BLaER1 treated with 17β-estradiol and CSF1 and Interleukin-3, amounts not matched to agents 10 nM and 100 nM (cell line): ENCODE measurements at regions not wholly inside any gene's neighbourhood (a gene's known extent, or its start where the extent isn't known, plus 50 kb on each side); places are given as distances from the start of the nearest gene placed in this dataset.

Experiments
- H3K27ac ChIP-seq, 11 experiments: shearing (Covaris generic); formaldehyde crosslinking; 2 replicates each; pipeline ENCODE4 v1.8.1; 2022
- H3K27me3 ChIP-seq, 11 experiments: shearing (Covaris generic); formaldehyde crosslinking; 2 replicates each; pipeline ENCODE4 v1.8.1; 2022
- H3K36me3 ChIP-seq, 11 experiments: shearing (Covaris generic); formaldehyde crosslinking; 2 replicates each; pipeline ENCODE4 v1.8.1; 2022
- H3K4me1 ChIP-seq, 10 experiments: shearing (Covaris generic); formaldehyde crosslinking; 2 replicates each; pipeline ENCODE4 v1.8.1; 2022
- H3K4me2 ChIP-seq, 11 experiments: shearing (Covaris generic); formaldehyde crosslinking; 2 replicates each; pipeline ENCODE4 v1.8.1; 2022
- H3K4me3 ChIP-seq, 10 experiments: shearing (Covaris generic); formaldehyde crosslinking; 2 replicates each; pipeline ENCODE4 v1.8.1; 2022
- H3K9ac ChIP-seq, 11 experiments: shearing (Covaris generic); formaldehyde crosslinking; 2 replicates each; pipeline ENCODE4 v1.8.1; 2022
- H3K9me3 ChIP-seq, 11 experiments: shearing (Covaris generic); formaldehyde crosslinking; replicated peaks in 1 of 11; 2 replicates each; pipeline ENCODE4 v1.8.1; 2022
- H4K20me1 ChIP-seq, 11 experiments: shearing (Covaris generic); formaldehyde crosslinking; 2 replicates each; pipeline ENCODE4 v1.8.1; 2022
- Cebpa-rat ChIP-seq, 11 experiments: shearing (Covaris generic); IDR thresholded peaks; 2 replicates each; pipeline ENCODE4 v1.8.1; 2022

DNA sequence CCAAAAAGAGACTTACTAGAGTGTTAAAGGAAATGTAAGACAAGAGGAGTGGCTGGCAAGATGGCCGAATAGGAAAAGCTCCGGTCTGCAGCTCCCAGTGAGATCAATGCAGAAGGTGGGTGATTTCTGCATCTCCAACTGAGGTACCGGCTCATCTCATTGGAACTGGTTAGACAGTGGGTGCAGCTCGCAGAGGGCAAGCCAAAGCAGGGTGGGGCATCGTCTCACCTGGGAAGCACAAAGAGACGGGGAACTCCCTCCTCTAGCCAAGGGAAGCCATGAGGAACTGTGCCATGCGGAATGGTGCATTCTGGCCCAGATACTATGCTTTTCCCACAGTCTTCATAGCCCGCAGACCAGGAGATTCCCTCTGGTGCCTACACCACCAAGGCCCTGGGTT lies 308.7 kb downstream of the AGTPBP1 start:
- Histone ChIP-seq H3K36me3 (no peaks in the 10 kb centered on the region), H3K4me3 (peak overlapping the region in 1 of 10 experiments; percentile 0; a peak in 1 of 20 replicates), H3K9me3 (peaks cover 0 to 13% (median 2%) of the 10 kb centered on the region in 11 experiments; a peak in 8 of 22 replicates), H4K20me1 (no peaks in the 10 kb centered on the region), H3K27me3 (no peaks in the 10 kb centered on the region), H3K9ac (peak overlapping the region in 2 of 11 experiments; percentile 1 to 33; a peak in 3 of 22 replicates), H3K27ac (peak overlapping the region in 8 of 11 experiments; percentile 3 to 72 (median 48); a peak in 10 of 22 replicates), H3K4me1 (peaks cover 11 to 34% (median 18%) of the 10 kb centered on the region in 10 experiments), H3K4me2 (peak overlapping the region; percentile 58 to 81 (median 64))
- TF ChIP-seq Cebpa-rat (IDR thresholded peaks at IDR 0.05), result no peak

DNA sequence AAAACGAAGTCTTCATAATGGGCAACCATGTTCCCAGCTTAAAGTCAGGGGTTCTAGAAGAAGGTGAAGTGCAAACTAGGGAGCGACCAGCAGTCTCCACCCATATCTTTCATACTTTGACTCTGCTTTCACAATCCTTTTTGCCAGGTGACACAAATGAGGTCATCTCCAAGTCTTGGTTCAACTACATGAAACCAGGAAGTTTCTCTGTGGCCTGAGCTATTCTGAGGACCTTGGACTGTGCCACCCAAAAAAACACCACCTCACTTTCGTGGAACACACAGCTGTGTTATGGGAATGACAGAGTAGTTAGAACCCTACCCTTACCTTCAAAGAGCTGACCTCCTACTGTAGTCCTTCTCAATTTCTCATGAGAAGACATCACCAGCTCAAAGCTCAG lies 309.2 kb downstream of the AGTPBP1 start:
- Histone ChIP-seq H3K9ac (no peak overlapping the region), H3K4me2 (peak overlapping the region in 10 of 11 experiments; percentile 2 to 81 (median 63); a peak in 17 of 22 replicates), H3K27me3 (no peaks in the 10 kb centered on the region), H4K20me1 (no peaks in the 10 kb centered on the region), H3K4me1 (peaks cover 11 to 34% (median 18%) of the 10 kb centered on the region in 10 experiments), H3K36me3 (no peaks in the 10 kb centered on the region), H3K4me3 (no peak overlapping the region), H3K27ac (peak overlapping the region in 5 of 11 experiments; percentile 35 to 72 (median 59); a peak in 8 of 22 replicates), H3K9me3 (peaks cover 0 to 10% (median 0%) of the 10 kb centered on the region in 11 experiments; a peak in 3 of 22 replicates)
- TF ChIP-seq Cebpa-rat (IDR thresholded peaks at IDR 0.05), result no peak

DNA sequence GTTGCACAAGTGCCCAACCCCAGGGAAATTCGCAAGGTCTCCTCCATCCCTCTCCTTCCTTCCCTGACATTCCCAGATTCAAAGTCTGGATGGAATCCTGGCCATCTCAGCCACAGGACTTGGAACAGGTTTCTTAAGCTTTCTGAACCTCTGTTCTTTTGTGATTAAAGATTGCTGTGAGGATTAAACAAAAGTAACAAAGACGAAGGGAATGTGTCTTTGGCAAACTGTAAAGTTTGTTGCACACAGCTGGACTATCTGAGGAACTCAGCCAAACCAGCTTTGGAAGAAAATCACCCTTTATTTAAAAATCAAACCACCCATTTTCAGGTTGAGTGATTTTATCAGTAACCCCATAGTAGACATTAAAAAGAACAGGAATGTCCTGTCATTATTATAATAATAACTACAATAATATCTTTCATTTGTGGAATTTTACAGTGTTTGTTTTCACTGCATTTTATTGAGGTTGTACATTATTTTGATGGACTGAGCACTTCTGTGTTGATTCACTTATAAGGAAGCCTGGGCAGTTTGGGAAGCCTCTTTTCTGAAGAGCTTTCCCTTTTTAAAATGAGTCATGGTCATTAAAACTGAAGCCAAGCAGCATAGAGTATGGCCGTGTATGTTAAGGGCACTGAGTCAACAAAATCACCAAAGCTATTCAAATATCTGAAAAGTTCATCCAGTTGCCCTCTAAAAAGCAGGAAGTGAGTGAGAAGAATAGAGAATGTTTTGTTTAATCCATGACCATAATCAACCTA lies 310.2 kb downstream of the AGTPBP1 start:
- Histone ChIP-seq H4K20me1 (no peaks in the 10 kb centered on the region), H3K9ac (no peak overlapping the region), H3K27ac (peak overlapping the region in 1 of 11 experiments; percentile 62; a peak in 1 of 22 replicates), H3K36me3 (no peaks in the 10 kb centered on the region), H3K4me1 (peaks cover 11 to 34% (median 18%) of the 10 kb centered on the region in 10 experiments), H3K4me3 (no peak overlapping the region), H3K27me3 (no peaks in the 10 kb centered on the region), H3K9me3 (peaks cover 0 to 7% (median 0%) of the 10 kb centered on the region in 11 experiments; a peak in 3 of 22 replicates), H3K4me2 (peak overlapping the region in 3 of 11 experiments; percentile 64 to 81 (median 75); a peak in 7 of 22 replicates)
- no peak for TF ChIP-seq Cebpa-rat (IDR thresholded peaks at IDR 0.05)

DNA sequence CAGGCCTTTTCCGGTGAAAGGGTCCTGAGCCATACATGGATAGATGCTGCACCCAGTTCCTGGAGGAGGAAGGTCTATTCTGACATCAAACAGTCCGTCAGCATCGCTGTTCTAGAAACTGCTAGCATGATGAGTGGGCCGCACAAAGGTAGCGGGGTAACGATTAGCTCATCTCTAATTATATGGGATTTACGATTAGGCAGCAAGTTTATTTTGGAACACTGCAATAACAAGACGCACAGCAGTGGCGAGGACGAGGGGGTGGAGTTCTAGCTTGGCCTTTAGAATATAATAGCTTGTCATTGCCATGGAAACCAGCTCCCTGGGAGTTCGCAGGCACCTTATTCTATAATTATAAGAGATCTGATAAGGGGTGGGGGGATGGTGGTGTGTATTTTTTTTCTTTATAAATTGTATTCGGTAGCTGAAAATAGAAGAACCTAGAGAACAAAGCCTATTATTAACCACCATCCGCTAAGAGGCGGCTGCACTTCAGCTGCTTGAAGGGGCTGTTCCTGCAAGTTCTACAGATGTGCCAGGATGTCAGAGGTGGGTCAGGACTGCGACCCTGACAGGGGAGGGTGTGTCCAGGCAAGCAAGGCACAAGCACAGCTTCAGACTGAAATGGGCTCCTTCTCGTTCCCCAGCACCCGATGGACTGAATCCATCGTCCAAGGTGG lies 311.0 kb downstream of the AGTPBP1 start:
- Histone ChIP-seq H3K4me1 (peaks cover 11 to 34% (median 18%) of the 10 kb centered on the region in 10 experiments), H3K27ac (no peak overlapping the region)

DNA sequence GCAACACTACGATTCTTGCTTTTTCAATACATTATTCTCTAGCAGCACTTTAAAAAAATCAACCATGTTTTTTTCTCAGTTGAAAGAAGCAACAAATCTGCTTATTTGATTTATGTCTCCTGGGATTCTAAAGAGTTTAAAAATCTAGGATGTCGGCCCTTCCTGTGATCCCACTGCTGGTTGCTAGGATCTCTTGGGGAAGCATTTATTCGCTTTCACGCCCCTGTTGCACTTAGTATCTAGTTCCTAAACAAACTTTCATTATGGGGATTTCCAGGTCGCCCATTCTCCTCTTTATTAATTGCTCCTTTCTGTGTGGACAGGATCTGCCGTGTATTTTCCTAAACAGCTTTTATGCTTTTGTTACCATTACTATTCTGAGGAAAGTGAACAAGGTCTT lies 313.5 kb downstream of the AGTPBP1 start:
- H3K4me2 ChIP-seq, result no peak overlapping the region

More for the DNA sequence above, 311.0 kb downstream of the AGTPBP1 start:
- TF ChIP-seq Cebpa-rat (IDR thresholded peaks at IDR 0.05), result no peak
- H3K36me3 ChIP-seq, result no peaks in the 10 kb centered on the region
- H3K9me3 ChIP-seq, result no peaks in the 10 kb centered on the region; a peak in 1 of 22 replicates
- peak overlapping the region in 2 of 11 experiments; percentile 54 to 64; a peak in 4 of 22 replicates for H3K4me2 ChIP-seq
- no peak overlapping the region for H3K9ac ChIP-seq
- H3K4me3 ChIP-seq, result no peak overlapping the region
- H3K27me3 ChIP-seq, result no peaks in the 10 kb centered on the region
- no peaks in the 10 kb centered on the region for H4K20me1 ChIP-seq

DNA sequence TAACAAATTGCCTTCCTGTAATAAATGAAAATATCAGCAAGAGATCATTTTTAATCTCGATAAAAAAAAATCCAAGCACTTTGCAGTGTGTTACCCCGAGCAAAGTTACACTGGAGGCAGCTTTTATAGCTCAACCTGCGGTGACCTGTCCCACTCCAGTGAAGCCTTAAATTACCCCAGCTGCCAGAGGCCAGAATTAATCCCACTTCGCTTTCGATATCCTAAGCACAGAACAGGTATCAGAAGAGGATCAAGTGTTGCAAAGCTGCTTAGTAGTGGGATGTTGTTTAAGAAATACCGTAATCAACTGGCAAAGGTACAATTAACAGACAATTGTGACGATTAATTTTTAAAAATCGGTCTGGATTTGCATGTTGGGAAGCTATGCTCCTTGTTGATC lies 314.0 kb downstream of the AGTPBP1 start:
- peaks cover 0 to 8% (median 0%) of the 10 kb centered on the region in 11 experiments; a peak in 1 of 22 replicates for H3K9me3 ChIP-seq
- no peaks in the 10 kb centered on the region for H3K36me3 ChIP-seq
- TF ChIP-seq Cebpa-rat (IDR thresholded peaks at IDR 0.05), result no peak
- no peak overlapping the region for H3K27ac ChIP-seq
- no peak overlapping the region for H3K9ac ChIP-seq
- no peaks in the 10 kb centered on the region for H3K27me3 ChIP-seq
- H3K4me2 ChIP-seq, result no peak overlapping the region
- H3K4me1 ChIP-seq, result peaks cover 0 to 26% (median 5%) of the 10 kb centered on the region in 10 experiments; a peak in 15 of 20 replicates
- H4K20me1 ChIP-seq, result no peaks in the 10 kb centered on the region
- no peak overlapping the region for H3K4me3 ChIP-seq

More for the DNA sequence above, 313.5 kb downstream of the AGTPBP1 start:
- TF ChIP-seq Cebpa-rat (IDR thresholded peaks at IDR 0.05), result no peak
- 0 out of 22 replicates have a peak, but pooled peaks cover 0 to 3% (median 0%) of the 10 kb centered on the region in 11 experiments for H3K9me3 ChIP-seq
- no peaks in the 10 kb centered on the region for H3K36me3 ChIP-seq
- no peak overlapping the region for H3K9ac ChIP-seq
- no peak overlapping the region for H3K27ac ChIP-seq
- no peak overlapping the region for H3K4me3 ChIP-seq
- peaks cover 2 to 30% (median 9%) of the 10 kb centered on the region in 10 experiments; a peak in 19 of 20 replicates for H3K4me1 ChIP-seq
- H4K20me1 ChIP-seq, result no peaks in the 10 kb centered on the region
- no peaks in the 10 kb centered on the region for H3K27me3 ChIP-seq

DNA sequence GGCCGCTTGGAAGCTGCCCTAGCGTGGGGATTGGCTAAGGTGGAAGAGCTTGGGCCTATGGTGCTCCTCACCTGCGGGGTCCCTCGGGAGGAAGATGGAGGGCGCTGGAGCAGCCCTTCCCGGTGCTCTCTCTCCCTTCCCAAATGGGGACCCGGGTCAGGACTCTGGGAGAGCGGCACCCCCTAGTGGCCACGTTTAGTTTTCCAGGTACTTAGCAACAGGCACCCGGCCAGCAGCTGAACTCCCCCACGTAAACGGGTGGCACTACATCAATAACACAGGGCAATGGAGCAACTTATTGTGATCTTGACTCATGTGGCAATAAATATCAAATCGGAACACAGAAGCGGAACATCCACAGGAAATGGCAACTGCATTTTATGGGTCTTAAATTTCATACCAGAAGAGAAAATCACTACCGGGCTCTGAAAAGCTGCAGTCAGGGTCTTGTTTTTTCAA lies 316.6 kb downstream of the AGTPBP1 start:
- Histone ChIP-seq H3K9ac (no peak overlapping the region), H3K4me2 (peak overlapping the region in 5 of 11 experiments; percentile 4 to 29 (median 12); a peak in 6 of 22 replicates), H3K36me3 (no peaks in the 10 kb centered on the region), H3K27ac (no peak overlapping the region), H4K20me1 (no peaks in the 10 kb centered on the region), H3K9me3 (peaks cover 0 to 10% (median 0%) of the 10 kb centered on the region in 11 experiments; a peak in 1 of 22 replicates), H3K4me3 (no peak overlapping the region), H3K4me1 (peaks cover 7 to 16% (median 11%) of the 10 kb centered on the region in 10 experiments; a peak in 16 of 20 replicates), H3K27me3 (no peaks in the 10 kb centered on the region)
- no peak for TF ChIP-seq Cebpa-rat (IDR thresholded peaks at IDR 0.05)

DNA sequence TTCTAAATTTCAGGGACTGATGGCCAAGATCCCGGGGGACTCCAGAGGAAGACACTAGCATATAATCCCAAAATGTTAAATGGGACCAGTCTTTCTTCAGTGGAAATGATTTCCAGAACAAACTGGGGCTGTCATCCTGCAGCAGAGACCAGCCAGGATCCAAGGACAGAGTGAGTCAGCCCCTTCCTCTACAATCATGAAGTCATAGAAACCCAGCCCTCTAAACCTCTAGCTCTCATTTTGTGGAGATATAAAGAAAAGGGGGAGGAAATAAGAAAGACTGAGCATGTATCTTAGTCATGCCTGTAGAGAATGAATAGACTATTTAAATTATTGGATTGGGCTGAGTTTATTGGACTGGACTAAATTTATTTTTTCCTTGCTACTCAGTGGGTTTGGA lies 318.3 kb downstream of the AGTPBP1 start:
- TF ChIP-seq Cebpa-rat (IDR thresholded peaks at IDR 0.05), result no peak
- H3K9ac ChIP-seq, result no peak overlapping the region

More for the DNA sequence above, 318.3 kb downstream of the AGTPBP1 start:
- Histone ChIP-seq H3K36me3 (no peaks in the 10 kb centered on the region), H3K4me2 (no peak overlapping the region), H3K9me3 (peaks cover 0 to 10% (median 0%) of the 10 kb centered on the region in 11 experiments; a peak in 1 of 22 replicates), H3K27ac (no peak overlapping the region), H3K27me3 (no peaks in the 10 kb centered on the region), H3K4me1 (peaks cover 7 to 16% (median 11%) of the 10 kb centered on the region in 10 experiments; a peak in 16 of 20 replicates), H4K20me1 (no peaks in the 10 kb centered on the region), H3K4me3 (no peak overlapping the region)
